Nephron progenitor cell (in vitro differentiated cells): ENCODE measurements at regions not wholly inside any gene's neighbourhood (a gene's known extent, or its start where the extent isn't known, plus 50 kb on each side); places are given as distances from the start of the nearest gene placed in this dataset.

Experiments used
- DNase-seq: peaks from one replicate; pipeline ENCODE4 v3.0.0; 2021
- H3K27ac Mint-ChIP-seq: 2 replicates; pipeline ENCODE4 v1.8.0; 2021; ENCODE audit warnings: mild to moderate bottlenecking, moderate library complexity, mixed read lengths
- H3K27me3 Mint-ChIP-seq: 2 replicates; pipeline ENCODE4 v1.8.0; 2021; ENCODE audit warnings: mild to moderate bottlenecking, low read depth, mixed read lengths; ENCODE audit not compliant: poor library complexity
- H3K36me3 Mint-ChIP-seq: 2 replicates; pipeline ENCODE4 v1.8.0; 2021; ENCODE audit warnings: low read depth, mixed read lengths
- H3K4me1 Mint-ChIP-seq: 2 replicates; pipeline ENCODE4 v1.8.0; 2021; ENCODE audit warnings: mixed read lengths
- H3K4me3 Mint-ChIP-seq: 2 replicates; pipeline ENCODE4 v1.8.0; 2021; ENCODE audit warnings: mild to moderate bottlenecking, moderate library complexity, mixed read lengths
- H3K9me3 Mint-ChIP-seq: 2 replicates; pipeline ENCODE4 v1.8.0; 2021; ENCODE audit warnings: mild to moderate bottlenecking, moderate library complexity, mixed read lengths
- TF ChIP-seq, protein P1 (sequence below): fragments of 200-600 bp; sonication (generic); IDR thresholded peaks from 2 replicates; pipeline ENCODE4 v1.5.0; 2021; ENCODE audit warnings: antibody characterized with exemption

- Mint-ChIP-seq H3K9me3 (no peaks in the 10 kb centered on the region), H3K4me1 (no peaks in the 10 kb centered on the region), H3K36me3 (no peaks in the 10 kb centered on the region), H3K4me3 (no peak overlapping the region), H3K27ac (no peak overlapping the region), H3K27me3 (no peaks in the 10 kb centered on the region)
- DNase-seq: no peak
- TF ChIP-seq, protein P1, sequence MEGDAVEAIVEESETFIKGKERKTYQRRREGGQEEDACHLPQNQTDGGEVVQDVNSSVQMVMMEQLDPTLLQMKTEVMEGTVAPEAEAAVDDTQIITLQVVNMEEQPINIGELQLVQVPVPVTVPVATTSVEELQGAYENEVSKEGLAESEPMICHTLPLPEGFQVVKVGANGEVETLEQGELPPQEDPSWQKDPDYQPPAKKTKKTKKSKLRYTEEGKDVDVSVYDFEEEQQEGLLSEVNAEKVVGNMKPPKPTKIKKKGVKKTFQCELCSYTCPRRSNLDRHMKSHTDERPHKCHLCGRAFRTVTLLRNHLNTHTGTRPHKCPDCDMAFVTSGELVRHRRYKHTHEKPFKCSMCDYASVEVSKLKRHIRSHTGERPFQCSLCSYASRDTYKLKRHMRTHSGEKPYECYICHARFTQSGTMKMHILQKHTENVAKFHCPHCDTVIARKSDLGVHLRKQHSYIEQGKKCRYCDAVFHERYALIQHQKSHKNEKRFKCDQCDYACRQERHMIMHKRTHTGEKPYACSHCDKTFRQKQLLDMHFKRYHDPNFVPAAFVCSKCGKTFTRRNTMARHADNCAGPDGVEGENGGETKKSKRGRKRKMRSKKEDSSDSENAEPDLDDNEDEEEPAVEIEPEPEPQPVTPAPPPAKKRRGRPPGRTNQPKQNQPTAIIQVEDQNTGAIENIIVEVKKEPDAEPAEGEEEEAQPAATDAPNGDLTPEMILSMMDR: no peak
Observed at GRCh38 chr2:13905831-13906230, 726.7 kb upstream of the LRATD1 start.

DNA sequence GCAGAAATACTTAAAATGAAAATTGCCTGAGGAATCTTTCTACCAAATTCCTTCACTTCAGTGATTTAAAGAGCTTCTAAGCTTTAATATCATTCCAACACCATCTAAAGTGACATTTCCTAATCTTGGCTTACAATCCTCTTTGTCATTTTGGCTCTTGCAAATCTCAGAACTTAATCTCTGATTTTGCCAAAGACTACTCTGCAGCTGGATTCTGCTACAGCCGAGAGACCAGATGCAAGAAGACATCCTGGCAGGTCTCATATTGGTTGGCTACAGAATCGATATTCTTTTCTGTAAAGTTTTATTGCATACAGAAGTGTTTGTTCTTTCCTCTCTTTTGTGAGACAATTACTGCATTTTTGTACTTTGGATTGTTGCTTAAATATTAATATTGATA, 716.5 kb upstream of the LRATD1 start:
- Mint-ChIP-seq H3K27me3 (peaks cover 4% of the 10 kb centered on the region), H3K9me3 (no peaks in the 10 kb centered on the region), H3K27ac (no peak overlapping the region), H3K4me1 (no peaks in the 10 kb centered on the region), H3K4me3 (no peak overlapping the region), H3K36me3 (no peaks in the 10 kb centered on the region)
- TF ChIP-seq, protein P1: no peak
- no peak for DNase-seq

GRCh38 chr2:13917958-13918357, 714.6 kb upstream of the LRATD1 start:
- Mint-ChIP-seq H3K36me3 (no peaks in the 10 kb centered on the region), H3K9me3 (peaks cover 8% of the 10 kb centered on the region), H3K4me1 (no peaks in the 10 kb centered on the region), H3K27me3 (peaks cover 5% of the 10 kb centered on the region), H3K4me3 (no peak overlapping the region), H3K27ac (no peak overlapping the region)
- TF ChIP-seq, protein P1: no peak
- DNase-seq: no peak

DNA sequence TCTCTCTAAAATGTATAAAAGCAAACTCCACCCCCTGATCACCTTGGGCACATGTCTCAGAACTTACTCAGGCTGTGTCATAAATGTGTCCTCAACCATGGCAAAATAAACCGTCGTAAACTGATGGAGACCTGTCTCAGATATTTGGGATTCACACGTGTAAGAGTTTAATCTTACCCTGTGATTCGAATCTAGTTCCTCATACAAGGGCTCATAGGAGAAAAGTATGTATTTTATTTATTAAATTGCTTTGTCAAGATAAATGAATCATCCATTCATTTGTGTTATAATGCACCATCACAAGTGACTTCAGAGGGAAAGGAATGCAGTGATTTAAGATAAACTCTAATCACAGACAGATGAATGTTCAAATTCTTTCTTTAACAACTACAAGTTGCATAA, 712.5 kb upstream of the LRATD1 start:
- H3K27ac Mint-ChIP-seq: no peak overlapping the region
- H3K4me3 Mint-ChIP-seq: no peak overlapping the region
- no peaks in the 10 kb centered on the region for H3K4me1 Mint-ChIP-seq

GRCh38 chr2:13921245-13921644, 711.3 kb upstream of the LRATD1 start:
- Mint-ChIP-seq H3K36me3 (no peaks in the 10 kb centered on the region), H3K27me3 (peaks cover 7% of the 10 kb centered on the region), H3K9me3 (peaks cover 12% of the 10 kb centered on the region), H3K27ac (no peak overlapping the region), H3K4me1 (no peaks in the 10 kb centered on the region), H3K4me3 (no peak overlapping the region)
- DNase-seq: no peak
- TF ChIP-seq, protein P1: no peak

More for the DNA sequence above, 712.5 kb upstream of the LRATD1 start:
- peaks cover 7% of the 10 kb centered on the region for H3K27me3 Mint-ChIP-seq
- TF ChIP-seq, protein P1: no peak
- H3K9me3 Mint-ChIP-seq: peaks cover 12% of the 10 kb centered on the region
- no peak for DNase-seq
- no peaks in the 10 kb centered on the region for H3K36me3 Mint-ChIP-seq

GRCh38 chr2:13923823-13924222, 708.7 kb upstream of the LRATD1 start:
- Mint-ChIP-seq H3K4me1 (no peaks in the 10 kb centered on the region), H3K36me3 (no peaks in the 10 kb centered on the region), H3K4me3 (no peak overlapping the region), H3K27ac (no peak overlapping the region), H3K9me3 (peaks cover 12% of the 10 kb centered on the region), H3K27me3 (peaks cover 7% of the 10 kb centered on the region)
- TF ChIP-seq, protein P1: no peak
- DNase-seq: no peak
